T-helper 1 cell (primary cell): ENCODE measurements at regions not wholly inside any gene's neighbourhood (a gene's known extent, or its start where the extent isn't known, plus 50 kb on each side); places are given as distances from the start of the nearest gene placed in this dataset.
A peak's percentile ranks its signal among the peaks of the same experiment; 100 is the strongest.
"Not testable (repeated sequence)": the region's sequence is repeated elsewhere in the genome, so short reads cannot be mapped to it uniquely, and the experiment has no call there.

Experiments used
- DNase-seq, 5 donors: peaks; one replicate each; pipeline ENCODE4 v3.0.0-alpha.2; 2012 to 2020

GRCh38 chrX:115840729-115841409, 279.9 kb downstream of the PLS3 start:
- DNase-seq, result not testable (repeated sequence)

GRCh38 chrX:115850986-115851385, 290.0 kb downstream of the PLS3 start:
- DNase-seq, result not testable (repeated sequence)

GRCh38 chrX:115853260-115853659, 292.3 kb downstream of the PLS3 start:
- peak in 1 of 5 donors; percentile 0 for DNase-seq

- not testable (repeated sequence) for DNase-seq
Measured at GRCh38 chrX:115881170-115881569, 289.4 kb upstream of the AGTR2 start.

GRCh38 chrX:115884121-115884520, 286.4 kb upstream of the AGTR2 start:
- not testable (repeated sequence) for DNase-seq

- DNase-seq, result peak in 2 of 5 donors; percentile 28 to 70
Measured at GRCh38 chrX:115888041-115888440, 282.5 kb upstream of the AGTR2 start.

GRCh38 chrX:115888519-115888918, 282.0 kb upstream of the AGTR2 start:
- DNase-seq, result not testable (repeated sequence)

- no peak for DNase-seq
Measured at GRCh38 chrX:115889121-115889890, 281.2 kb upstream of the AGTR2 start.

GRCh38 chrX:115892056-115892708, 278.4 kb upstream of the AGTR2 start:
- no peak for DNase-seq

GRCh38 chrX:115892787-115893671, 277.5 kb upstream of the AGTR2 start:
- peak in 1 of 5 donors; percentile 56 for DNase-seq

GRCh38 chrX:115894087-115894486, 276.5 kb upstream of the AGTR2 start:
- DNase-seq, result peak in 1 of 5 donors; percentile 50

- DNase-seq, result no peak
Measured at GRCh38 chrX:115895678-115896329, 274.7 kb upstream of the AGTR2 start.

GRCh38 chrX:115896362-115896761, 274.2 kb upstream of the AGTR2 start:
- DNase-seq, result no peak

- no peak for DNase-seq
Measured at GRCh38 chrX:115897956-115898355, 272.6 kb upstream of the AGTR2 start.

GRCh38 chrX:115898382-115899001, 272.1 kb upstream of the AGTR2 start:
- peak in 1 of 5 donors; percentile 66 for DNase-seq

- no peak for DNase-seq
Measured at GRCh38 chrX:115900425-115900824, 270.1 kb upstream of the AGTR2 start.

- DNase-seq, result no peak
Measured at GRCh38 chrX:115901241-115901640, 269.3 kb upstream of the AGTR2 start.

GRCh38 chrX:115902995-115903394, 267.5 kb upstream of the AGTR2 start:
- DNase-seq, result no peak

- DNase-seq, result no peak
Measured at GRCh38 chrX:115906276-115906675, 264.3 kb upstream of the AGTR2 start.

GRCh38 chrX:115906881-115907280, 263.7 kb upstream of the AGTR2 start:
- DNase-seq, result no peak

GRCh38 chrX:115909017-115909416, 261.5 kb upstream of the AGTR2 start:
- no peak for DNase-seq

- no peak for DNase-seq
Measured at GRCh38 chrX:115911967-115912366, 258.6 kb upstream of the AGTR2 start.
